Mesothelial cell of epicardium (in vitro differentiated cells): ENCODE measurements at regions not wholly inside any gene's neighbourhood (a gene's known extent, or its start where the extent isn't known, plus 50 kb on each side); places are given as distances from the start of the nearest gene placed in this dataset.
A peak's percentile ranks its signal among the peaks of the same experiment; 100 is the strongest.

Experiments used
- DNase-seq, 2 experiments: peaks; one replicate each; pipeline ENCODE4 v3.0.0; 2021; ENCODE audit warnings: low spot score in 2 of 2; ENCODE audit not compliant: unreplicated experiment in 2 of 2
- H3K27ac Mint-ChIP-seq: 2 replicates; pipeline ENCODE4 v1.8.0; 2021; ENCODE audit warnings: mixed read lengths
- H3K27me3 Mint-ChIP-seq: 2 replicates; pipeline ENCODE4 v1.8.0; 2021; ENCODE audit warnings: low read depth, mixed read lengths
- H3K36me3 Mint-ChIP-seq: 2 replicates; pipeline ENCODE4 v1.8.0; 2021; ENCODE audit warnings: mixed read lengths
- H3K4me1 Mint-ChIP-seq: 2 replicates; pipeline ENCODE4 v1.8.0; 2021; ENCODE audit warnings: mixed read lengths
- H3K4me3 Mint-ChIP-seq: 2 replicates; pipeline ENCODE4 v1.8.0; 2021; ENCODE audit warnings: mild to moderate bottlenecking, moderate library complexity, mixed read lengths
- H3K9me3 Mint-ChIP-seq: 2 replicates; pipeline ENCODE4 v1.8.0; 2021; ENCODE audit warnings: mixed read lengths
- CTCF ChIP-seq: fragments of 200-600 bp; sonication (generic); IDR thresholded peaks from one replicate; pipeline ENCODE4 v1.5.0; 2021; ENCODE audit warnings: antibody characterized with exemption; ENCODE audit not compliant: unreplicated experiment

- peaks cover 3% of the 10 kb centered on the region for H3K9me3 Mint-ChIP-seq
- H3K4me3 Mint-ChIP-seq = no peak overlapping the region
- no peak for TF ChIP-seq CTCF
- no peak for DNase-seq
- no peaks in the 10 kb centered on the region for H3K27me3 Mint-ChIP-seq
- H3K27ac Mint-ChIP-seq = no peak overlapping the region
- no peaks in the 10 kb centered on the region for H3K36me3 Mint-ChIP-seq
- H3K4me1 Mint-ChIP-seq = no peaks in the 10 kb centered on the region
Observed at GRCh38 chr9:107161338-107161737, 121.7 kb upstream of the RAD23B start.

GRCh38 chr9:107163370-107163769, 119.7 kb upstream of the RAD23B start:
- Mint-ChIP-seq H3K4me3 (no peak overlapping the region), H3K27me3 (no peaks in the 10 kb centered on the region), H3K4me1 (no peaks in the 10 kb centered on the region), H3K27ac (no peak overlapping the region), H3K9me3 (peaks cover 3% of the 10 kb centered on the region), H3K36me3 (no peaks in the 10 kb centered on the region)
- TF ChIP-seq CTCF = no peak
- no peak for DNase-seq

GRCh38 chr9:107169796-107170195, 113.3 kb upstream of the RAD23B start:
- no peak for TF ChIP-seq CTCF
- Mint-ChIP-seq H3K27me3 (no peaks in the 10 kb centered on the region), H3K4me3 (no peak overlapping the region), H3K4me1 (no peaks in the 10 kb centered on the region), H3K36me3 (no peaks in the 10 kb centered on the region), H3K27ac (no peak overlapping the region), H3K9me3 (peaks cover 3% of the 10 kb centered on the region)
- no peak for DNase-seq

- no peak for TF ChIP-seq CTCF
- H3K9me3 Mint-ChIP-seq = peaks cover 3% of the 10 kb centered on the region
- no peak overlapping the region for H3K27ac Mint-ChIP-seq
- H3K27me3 Mint-ChIP-seq = no peaks in the 10 kb centered on the region
- peaks cover 5% of the 10 kb centered on the region for H3K4me1 Mint-ChIP-seq
- H3K36me3 Mint-ChIP-seq = no peaks in the 10 kb centered on the region
- no peak for DNase-seq
- no peak overlapping the region for H3K4me3 Mint-ChIP-seq
Observed at GRCh38 chr9:107170801-107171200, 112.3 kb upstream of the RAD23B start.

- H3K27ac Mint-ChIP-seq = no peak overlapping the region
- TF ChIP-seq CTCF = peak; percentile 94
- H3K27me3 Mint-ChIP-seq = no peaks in the 10 kb centered on the region
- no peak overlapping the region for H3K4me3 Mint-ChIP-seq
- no peaks in the 10 kb centered on the region for H3K36me3 Mint-ChIP-seq
- peaks cover 20% of the 10 kb centered on the region for H3K4me1 Mint-ChIP-seq
- peak; percentile 49 to 84 for DNase-seq
- H3K9me3 Mint-ChIP-seq = no peaks in the 10 kb centered on the region
Observed at GRCh38 chr9:107172160-107172978, 110.7 kb upstream of the RAD23B start.
